Nephron (organoid): ENCODE measurements at regions not wholly inside any gene's neighbourhood (a gene's known extent, or its start where the extent isn't known, plus 50 kb on each side); places are given as distances from the start of the nearest gene placed in this dataset.

Source experiments
- H3K27ac Mint-ChIP-seq, 3 experiments: 2 replicates each; pipeline ENCODE4 v1.8.0; 2020; ENCODE audit warnings: mixed read lengths in 3 of 3, mild to moderate bottlenecking in 2 of 3, moderate library complexity in 1 of 3
- H3K27me3 Mint-ChIP-seq: 2 replicates; pipeline ENCODE4 v1.8.0; 2021; ENCODE audit warnings: low read depth, mild to moderate bottlenecking, moderate library complexity, mixed read lengths
- H3K36me3 Mint-ChIP-seq: 2 replicates; pipeline ENCODE4 v1.8.0; 2020; ENCODE audit warnings: low read depth, mixed read lengths
- H3K4me1 Mint-ChIP-seq: 2 replicates; pipeline ENCODE4 v1.8.0; 2020; ENCODE audit warnings: mixed read lengths
- H3K4me3 Mint-ChIP-seq, 3 experiments: 2 replicates each; pipeline ENCODE4 v1.8.0; 2020; ENCODE audit warnings: mild to moderate bottlenecking in 3 of 3, mixed read lengths in 3 of 3, moderate library complexity in 2 of 3
- H3K9me3 Mint-ChIP-seq: 2 replicates; pipeline ENCODE4 v1.8.0; 2020; ENCODE audit warnings: mixed read lengths
- TF ChIP-seq, protein P1 (sequence below), 3 experiments: fragments of 200-600 bp; sonication (generic); IDR thresholded peaks; one replicate each; pipeline ENCODE4 v1.5.0; 2021; ENCODE audit warnings: antibody characterized with exemption in 3 of 3; ENCODE audit not compliant: unreplicated experiment in 3 of 3

DNA sequence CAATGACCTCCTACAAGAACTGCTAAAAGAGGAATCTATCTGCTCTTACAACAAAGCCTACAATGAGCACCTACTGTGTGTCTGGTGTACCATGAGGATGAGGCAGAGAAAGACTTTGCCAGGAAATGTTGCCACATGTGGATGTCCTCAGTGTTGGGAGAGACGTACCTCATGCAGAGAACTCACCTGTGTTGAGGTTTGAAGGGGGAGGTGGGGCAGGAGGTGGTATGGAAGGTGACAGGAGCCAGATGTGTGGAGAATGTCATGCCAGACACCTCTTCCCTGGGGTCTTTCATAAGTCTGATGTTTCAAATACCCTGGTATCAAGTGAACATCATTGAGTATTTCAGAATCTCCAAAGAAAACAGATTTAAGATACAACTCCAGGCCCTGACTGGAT lies 220.1 kb upstream of the RNF32 start:
- Mint-ChIP-seq H3K9me3 (peaks cover 10% of the 10 kb centered on the region), H3K36me3 (no peaks in the 10 kb centered on the region), H3K27me3 (peaks cover 13% of the 10 kb centered on the region), H3K4me3 (no peak overlapping the region), H3K27ac (no peak overlapping the region), H3K4me1 (no peaks in the 10 kb centered on the region)
- TF ChIP-seq, protein P1, sequence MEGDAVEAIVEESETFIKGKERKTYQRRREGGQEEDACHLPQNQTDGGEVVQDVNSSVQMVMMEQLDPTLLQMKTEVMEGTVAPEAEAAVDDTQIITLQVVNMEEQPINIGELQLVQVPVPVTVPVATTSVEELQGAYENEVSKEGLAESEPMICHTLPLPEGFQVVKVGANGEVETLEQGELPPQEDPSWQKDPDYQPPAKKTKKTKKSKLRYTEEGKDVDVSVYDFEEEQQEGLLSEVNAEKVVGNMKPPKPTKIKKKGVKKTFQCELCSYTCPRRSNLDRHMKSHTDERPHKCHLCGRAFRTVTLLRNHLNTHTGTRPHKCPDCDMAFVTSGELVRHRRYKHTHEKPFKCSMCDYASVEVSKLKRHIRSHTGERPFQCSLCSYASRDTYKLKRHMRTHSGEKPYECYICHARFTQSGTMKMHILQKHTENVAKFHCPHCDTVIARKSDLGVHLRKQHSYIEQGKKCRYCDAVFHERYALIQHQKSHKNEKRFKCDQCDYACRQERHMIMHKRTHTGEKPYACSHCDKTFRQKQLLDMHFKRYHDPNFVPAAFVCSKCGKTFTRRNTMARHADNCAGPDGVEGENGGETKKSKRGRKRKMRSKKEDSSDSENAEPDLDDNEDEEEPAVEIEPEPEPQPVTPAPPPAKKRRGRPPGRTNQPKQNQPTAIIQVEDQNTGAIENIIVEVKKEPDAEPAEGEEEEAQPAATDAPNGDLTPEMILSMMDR (IDR thresholded peaks at IDR 0.05; ENCODE audit: unreplicated experiment in 3 of 3), result no peak

DNA sequence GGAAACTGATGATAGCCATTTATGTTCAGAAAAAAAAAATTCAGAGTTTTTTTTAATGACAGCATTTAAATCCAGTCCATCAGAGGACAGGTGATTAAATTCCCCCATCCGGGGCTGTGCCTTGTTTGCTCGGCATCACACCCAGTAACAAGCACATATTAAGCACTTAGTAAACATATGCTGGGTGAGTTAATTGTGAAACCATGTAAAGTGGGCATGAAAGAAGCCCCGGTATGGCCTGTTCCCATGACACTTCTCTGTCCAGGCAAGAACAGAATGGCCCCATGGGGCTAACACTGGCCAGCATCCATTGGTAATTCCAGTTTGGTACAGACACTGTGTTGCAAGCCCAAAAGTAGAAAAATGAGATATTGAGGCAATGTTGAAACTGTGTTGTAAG lies 220.8 kb upstream of the RNF32 start:
- H3K27ac Mint-ChIP-seq, result no peak overlapping the region
- H3K36me3 Mint-ChIP-seq, result no peaks in the 10 kb centered on the region
- peaks cover 13% of the 10 kb centered on the region for H3K27me3 Mint-ChIP-seq
- TF ChIP-seq, protein P1 (IDR thresholded peaks at IDR 0.05; ENCODE audit: unreplicated experiment in 3 of 3), result no peak
- H3K9me3 Mint-ChIP-seq, result peaks cover 10% of the 10 kb centered on the region
- no peaks in the 10 kb centered on the region for H3K4me1 Mint-ChIP-seq
- H3K4me3 Mint-ChIP-seq, result no peak overlapping the region

DNA sequence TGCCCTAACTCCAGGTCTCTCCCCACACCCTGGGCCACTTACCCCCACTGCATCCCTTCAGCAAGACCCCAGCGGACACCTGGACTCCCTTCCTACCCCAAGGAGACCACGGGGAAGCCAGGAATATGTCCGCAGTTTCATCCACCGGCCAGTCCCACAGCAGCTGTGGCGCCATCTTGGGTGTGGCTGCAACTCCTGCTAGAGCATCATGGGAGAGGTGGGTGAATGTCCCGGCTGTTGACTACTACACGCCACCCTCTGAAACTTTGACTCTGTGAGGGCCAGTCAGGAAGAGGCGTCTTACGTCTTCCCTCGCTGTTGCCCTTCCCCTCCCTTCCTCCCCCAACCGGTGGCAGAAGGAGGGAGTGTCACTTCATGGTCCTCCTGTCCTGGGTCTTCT lies 238.3 kb upstream of the RNF32 start:
- Mint-ChIP-seq H3K27me3 (peaks cover 4% of the 10 kb centered on the region), H3K27ac (no peak overlapping the region), H3K4me3 (no peak overlapping the region), H3K36me3 (no peaks in the 10 kb centered on the region), H3K4me1 (no peaks in the 10 kb centered on the region), H3K9me3 (peaks cover 3% of the 10 kb centered on the region)
- TF ChIP-seq, protein P1 (IDR thresholded peaks at IDR 0.05; ENCODE audit: unreplicated experiment in 3 of 3), result no peak

DNA sequence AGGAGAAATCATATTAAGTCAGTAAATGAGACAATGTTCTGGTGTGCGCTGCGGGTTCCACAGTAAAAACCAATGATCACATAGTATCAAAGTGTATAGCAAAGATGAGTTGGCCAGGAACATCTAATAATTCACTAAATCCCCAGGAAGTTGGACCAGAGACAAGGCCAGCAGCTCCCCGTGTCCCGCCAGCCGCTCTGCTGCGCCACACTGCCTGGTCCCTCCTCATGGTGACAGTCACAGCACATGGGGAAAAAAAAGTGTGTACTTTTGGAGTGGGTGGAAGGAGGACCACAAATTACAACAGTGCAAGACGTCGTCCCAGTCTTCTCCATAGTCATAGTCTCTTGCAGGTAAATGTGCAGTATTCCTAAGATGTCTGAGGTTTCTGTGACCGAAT lies 239.0 kb upstream of the RNF32 start:
- Mint-ChIP-seq H3K27me3 (peaks cover 4% of the 10 kb centered on the region), H3K4me3 (no peak overlapping the region), H3K27ac (no peak overlapping the region), H3K9me3 (peaks cover 3% of the 10 kb centered on the region), H3K36me3 (no peaks in the 10 kb centered on the region), H3K4me1 (no peaks in the 10 kb centered on the region)
- TF ChIP-seq, protein P1 (IDR thresholded peaks at IDR 0.05; ENCODE audit: unreplicated experiment in 3 of 3), result no peak

DNA sequence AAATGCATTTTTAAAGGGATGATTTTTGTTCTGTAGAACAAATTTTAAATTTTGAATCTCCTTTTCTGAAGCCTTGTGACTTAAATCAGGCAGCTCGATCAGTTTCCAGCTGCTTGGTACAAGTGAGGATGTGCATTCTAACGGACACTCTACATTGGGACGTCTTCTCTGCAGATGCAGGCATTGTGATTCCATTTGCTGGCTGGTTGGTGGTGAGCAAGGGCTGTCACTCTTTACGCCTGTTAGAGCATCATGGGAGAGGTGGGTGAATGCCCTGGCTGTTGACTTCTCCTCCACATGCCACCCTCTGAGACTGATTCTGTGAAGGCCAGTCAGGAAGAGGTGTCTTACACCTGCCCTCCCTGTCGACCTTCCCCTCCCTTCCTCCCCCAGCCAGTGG lies 240.5 kb upstream of the RNF32 start:
- TF ChIP-seq, protein P1 (IDR thresholded peaks at IDR 0.05; ENCODE audit: unreplicated experiment in 3 of 3), result no peak
- H3K27me3 Mint-ChIP-seq, result peaks cover 6% of the 10 kb centered on the region
- H3K9me3 Mint-ChIP-seq, result no peaks in the 10 kb centered on the region
- H3K36me3 Mint-ChIP-seq, result no peaks in the 10 kb centered on the region
- no peak overlapping the region for H3K27ac Mint-ChIP-seq
- no peak overlapping the region for H3K4me3 Mint-ChIP-seq
- H3K4me1 Mint-ChIP-seq, result no peaks in the 10 kb centered on the region

DNA sequence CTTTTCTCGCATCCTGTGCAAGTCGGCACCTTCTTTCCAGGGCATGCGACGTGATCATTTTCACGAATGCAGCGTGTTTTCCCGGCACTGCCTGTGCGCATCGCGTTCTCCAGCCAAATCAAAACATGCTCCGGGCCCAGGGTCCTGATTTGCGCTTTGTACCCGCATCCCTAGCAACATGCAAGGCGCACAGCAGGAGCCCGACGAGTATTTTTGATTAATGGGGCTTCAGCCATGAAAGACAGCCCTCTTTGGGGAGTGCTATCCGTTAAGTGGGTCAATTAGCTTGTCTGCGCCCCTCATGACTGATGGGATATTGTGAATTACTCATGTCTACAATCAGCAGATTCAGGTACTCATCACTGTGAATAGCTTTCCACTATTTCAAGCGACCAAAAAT lies 243.3 kb upstream of the RNF32 start:
- TF ChIP-seq, protein P1 (IDR thresholded peaks at IDR 0.05; ENCODE audit: unreplicated experiment in 3 of 3), result no peak
- no peaks in the 10 kb centered on the region for H3K4me1 Mint-ChIP-seq
- no peak overlapping the region for H3K27ac Mint-ChIP-seq
- no peaks in the 10 kb centered on the region for H3K9me3 Mint-ChIP-seq
- H3K4me3 Mint-ChIP-seq, result no peak overlapping the region
- peaks cover 6% of the 10 kb centered on the region for H3K27me3 Mint-ChIP-seq
- H3K36me3 Mint-ChIP-seq, result no peaks in the 10 kb centered on the region
